GM12891 (cell line): ENCODE measurements at regions not wholly inside any gene's neighbourhood (a gene's known extent, or its start where the extent isn't known, plus 50 kb on each side); places are given as distances from the start of the nearest gene placed in this dataset.
"Not testable (repeated sequence)": the region's sequence is repeated elsewhere in the genome, so short reads cannot be mapped to it uniquely, and the experiment has no call there.

ENCODE experiments used
- DNase-seq: peaks from one replicate; pipeline ENCODE4 v3.0.0; 2011; ENCODE audit warnings: low spot score; ENCODE audit not compliant: insufficient read length
- FAIRE-seq: peaks from 2 replicates; lab custom pipeline; 2011; peaks lifted over from hg19 to GRCh38; lab: Jason Lieb, UNC
- PAX5 ChIP-seq: IDR thresholded peaks from 2 replicates; pipeline ENCODE4 v1.6.1; 2011; ENCODE audit warnings: low read length, moderate library complexity, mild to moderate bottlenecking; ENCODE audit not compliant: insufficient read depth, severe bottlenecking
- POLR2A ChIP-seq: IDR thresholded peaks from 2 replicates; pipeline ENCODE4 v1.6.1; 2011; ENCODE audit warnings: low read depth, low read length, control low read depth
- POLR2AphosphoS5 ChIP-seq: IDR thresholded peaks from 2 replicates; pipeline ENCODE4 v1.6.1; 2011; ENCODE audit warnings: low read depth, low read length, control low read depth
- POU2F2 ChIP-seq: IDR thresholded peaks from 2 replicates; pipeline ENCODE4 v1.6.1; 2011; ENCODE audit warnings: low read depth, mild to moderate bottlenecking, control low read depth, low read length, moderate library complexity
- SPI1 ChIP-seq: IDR thresholded peaks from 2 replicates; pipeline ENCODE4 v1.6.1; 2011; ENCODE audit warnings: low read depth, low read length, control low read depth
- TAF1 ChIP-seq: IDR thresholded peaks from 2 replicates; pipeline ENCODE4 v1.6.1; 2011; ENCODE audit warnings: low read depth, low read length, control low read depth

- no peak for TF ChIP-seq POLR2AphosphoS5
- TF ChIP-seq POLR2A = no peak
- no peak for TF ChIP-seq POU2F2
- TF ChIP-seq TAF1 = no peak
- no peak for TF ChIP-seq PAX5
- TF ChIP-seq SPI1 = no peak
- FAIRE-seq (no peak), DNase-seq (no peak)
Observed at GRCh38 chr2:209114588-209115240, 309.1 kb upstream of the MAP2 start.

GRCh38 chr2:209121691-209122090 is 302.2 kb upstream of the MAP2 start:
- TF ChIP-seq POLR2AphosphoS5 (no peak), TAF1 (no peak), SPI1 (peak; percentile 78)
- no peak for FAIRE-seq
- no peak for DNase-seq

- no peak for DNase-seq
Observed at GRCh38 chr2:209125291-209125690, 298.6 kb upstream of the MAP2 start.

GRCh38 chr2:209138079-209138478 is 285.8 kb upstream of the MAP2 start:
- DNase-seq = no peak
- FAIRE-seq = no peak
- TF ChIP-seq POU2F2 (no peak), TAF1 (no peak)

More at GRCh38 chr2:209125291-209125690, 298.6 kb upstream of the MAP2 start:
- no peak for FAIRE-seq
- TF ChIP-seq POU2F2 (no peak), PAX5 (no peak), POLR2A (no peak), TAF1 (no peak), SPI1 (no peak), POLR2AphosphoS5 (no peak)

- no peak for DNase-seq
- TF ChIP-seq POLR2A (no peak), POLR2AphosphoS5 (no peak), POU2F2 (no peak), SPI1 (no peak), PAX5 (no peak), TAF1 (no peak)
- no peak for FAIRE-seq
Observed at GRCh38 chr2:209141142-209141541, 282.7 kb upstream of the MAP2 start.

GRCh38 chr2:209141818-209142217 is 282.0 kb upstream of the MAP2 start:
- TF ChIP-seq POU2F2 = no peak
- DNase-seq (no peak), FAIRE-seq (no peak)

GRCh38 chr2:209145220-209145691 is 278.6 kb upstream of the MAP2 start:
- not testable (repeated sequence) for FAIRE-seq, DNase-seq

- TF ChIP-seq SPI1 = no peak
- TF ChIP-seq TAF1 = no peak
- no peak for TF ChIP-seq PAX5
- no peak for TF ChIP-seq POLR2AphosphoS5
- no peak for TF ChIP-seq POLR2A
- TF ChIP-seq POU2F2 = no peak
- DNase-seq = no peak
- FAIRE-seq = no peak
Observed at GRCh38 chr2:209145941-209146681, 277.7 kb upstream of the MAP2 start.

- TF ChIP-seq SPI1 = no peak
- TF ChIP-seq TAF1 = no peak
- no peak for TF ChIP-seq POU2F2
- TF ChIP-seq PAX5 = no peak
- TF ChIP-seq POLR2AphosphoS5 = no peak
- TF ChIP-seq POLR2A = no peak
- DNase-seq (no peak), FAIRE-seq (no peak)
Observed at GRCh38 chr2:209146682-209147320, 277.0 kb upstream of the MAP2 start.

- FAIRE-seq (no peak), DNase-seq (no peak)
- TF ChIP-seq POLR2AphosphoS5 = no peak
- no peak for TF ChIP-seq PAX5
- TF ChIP-seq POU2F2 = no peak
- no peak for TF ChIP-seq SPI1
- no peak for TF ChIP-seq POLR2A
- no peak for TF ChIP-seq TAF1
Observed at GRCh38 chr2:209147981-209148380, 275.9 kb upstream of the MAP2 start.
